HG03469 (cell line): ENCODE measurements at regions not wholly inside any gene's neighbourhood (a gene's known extent, or its start where the extent isn't known, plus 50 kb on each side); places are given as distances from the start of the nearest gene placed in this dataset.

Source experiments
- ATAC-seq: cut with Tn5 transposase; IDR thresholded peaks from one replicate; pipeline ENCODE4 v1.9.1; 2021; ENCODE audit warnings: mild to moderate bottlenecking, moderate library complexity, moderate number of reproducible peaks; ENCODE audit not compliant: unreplicated experiment

DNA sequence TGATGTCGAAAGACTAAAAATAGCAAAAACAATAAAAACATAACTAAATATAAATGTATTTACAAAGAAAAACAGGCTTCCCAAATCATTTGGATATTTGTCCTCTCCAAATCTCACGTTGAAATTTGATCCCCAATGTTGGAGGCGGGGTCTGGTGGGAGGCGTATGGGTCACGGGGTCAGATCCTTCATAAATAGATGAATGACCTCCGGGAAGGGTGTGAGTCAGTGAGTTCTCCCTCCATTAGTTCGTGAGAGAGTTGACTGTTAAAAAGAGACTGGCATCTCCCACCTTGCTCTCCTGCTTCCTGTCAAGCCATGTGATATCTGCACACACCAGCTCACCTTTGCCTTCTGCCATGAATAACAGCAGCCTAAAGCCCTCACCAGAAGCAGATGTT, 703.0 kb downstream of the TMEM182 start:
- ATAC-seq: no peak

DNA sequence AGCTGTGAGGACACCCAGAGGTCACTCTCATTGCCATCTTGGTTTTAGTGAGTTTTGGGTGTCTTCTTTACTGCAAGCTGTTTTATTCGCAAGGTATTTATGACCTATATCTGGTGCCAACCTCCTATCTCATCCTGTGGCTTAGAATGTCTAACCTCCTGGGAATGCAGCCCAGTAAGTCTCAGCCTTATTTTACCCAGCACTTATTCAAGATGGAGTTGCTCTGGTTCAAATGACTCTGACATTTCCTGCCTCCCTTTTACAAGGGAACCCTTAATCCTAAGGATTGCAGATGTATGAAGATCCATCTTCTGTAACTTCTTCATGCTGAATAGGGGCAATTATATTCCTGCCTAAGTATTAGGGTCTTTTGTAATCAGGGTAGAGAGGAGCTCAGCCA, 708.0 kb downstream of the TMEM182 start:
- ATAC-seq: no peak

DNA sequence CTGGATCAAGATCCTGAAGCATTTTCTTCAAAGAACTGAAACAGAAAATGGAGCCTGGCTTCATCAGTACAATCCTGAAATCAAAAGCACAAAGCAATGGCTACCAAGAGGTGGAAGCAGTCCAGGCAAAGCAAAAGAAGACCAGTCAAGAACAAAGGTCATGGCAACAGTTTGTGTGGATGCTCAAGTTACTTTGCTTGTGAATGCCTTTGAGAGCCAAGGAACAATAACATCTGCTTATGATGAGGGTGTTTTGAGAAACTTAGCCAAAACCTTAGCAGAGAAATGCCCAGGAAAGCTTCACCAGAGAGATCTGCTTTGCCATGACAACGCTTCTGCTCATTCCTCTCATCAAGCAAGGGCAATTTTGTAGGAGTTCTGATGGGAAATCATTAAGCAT, 723.1 kb downstream of the TMEM182 start:
- ATAC-seq: no peak

DNA sequence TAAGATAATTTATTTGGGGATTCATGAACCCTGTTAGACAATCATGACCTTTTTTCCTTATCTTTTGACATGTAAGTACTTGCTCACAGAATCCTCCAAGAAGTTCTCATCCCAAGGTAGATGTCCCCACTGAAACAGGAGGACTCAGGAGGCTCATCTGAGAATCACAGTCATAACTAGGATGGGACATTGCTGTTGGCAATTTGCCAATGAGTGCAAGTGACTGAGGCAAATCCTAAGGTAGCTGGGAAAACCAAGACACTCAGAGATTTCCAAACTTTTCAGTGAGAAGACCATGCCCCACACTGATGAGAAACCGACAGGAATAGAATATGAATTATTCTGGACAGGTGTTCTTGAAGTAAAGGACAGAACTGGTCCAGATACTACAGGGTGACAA, 735.0 kb downstream of the TMEM182 start:
- no peak for ATAC-seq

DNA sequence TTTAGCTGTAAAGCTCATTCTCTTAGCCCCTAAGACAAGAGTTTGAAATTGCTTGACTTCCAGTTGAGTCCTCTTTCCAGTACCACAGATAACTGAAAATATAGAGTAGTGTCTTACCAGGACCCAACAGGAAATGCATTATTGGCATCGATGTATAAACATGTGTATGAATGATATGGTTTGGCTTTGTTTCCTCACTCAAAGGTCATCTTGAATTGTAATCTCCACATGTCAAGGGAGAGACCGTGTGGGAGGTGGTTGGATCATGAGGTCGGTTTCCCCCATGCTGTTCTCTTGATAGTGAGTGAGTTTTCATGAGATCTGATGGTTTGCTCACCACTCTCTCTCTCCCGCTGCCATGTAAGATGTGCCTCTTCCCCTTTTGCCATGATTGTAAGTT, 745.0 kb downstream of the TMEM182 start:
- no peak for ATAC-seq

GRCh38 chr2:103512442-103512841, 750.6 kb downstream of the TMEM182 start:
- ATAC-seq: no peak

- ATAC-seq: no peak
Observed at GRCh38 chr2:103520547-103520946, 758.7 kb downstream of the TMEM182 start.

GRCh38 chr2:103525756-103526155, 763.9 kb downstream of the TMEM182 start:
- ATAC-seq: no peak

GRCh38 chr2:103526757-103527156, 764.9 kb downstream of the TMEM182 start:
- no peak for ATAC-seq

- no peak for ATAC-seq
Observed at GRCh38 chr2:103527278-103527677, 765.4 kb downstream of the TMEM182 start.

GRCh38 chr2:103529798-103530502, 768.1 kb downstream of the TMEM182 start:
- no peak for ATAC-seq

DNA sequence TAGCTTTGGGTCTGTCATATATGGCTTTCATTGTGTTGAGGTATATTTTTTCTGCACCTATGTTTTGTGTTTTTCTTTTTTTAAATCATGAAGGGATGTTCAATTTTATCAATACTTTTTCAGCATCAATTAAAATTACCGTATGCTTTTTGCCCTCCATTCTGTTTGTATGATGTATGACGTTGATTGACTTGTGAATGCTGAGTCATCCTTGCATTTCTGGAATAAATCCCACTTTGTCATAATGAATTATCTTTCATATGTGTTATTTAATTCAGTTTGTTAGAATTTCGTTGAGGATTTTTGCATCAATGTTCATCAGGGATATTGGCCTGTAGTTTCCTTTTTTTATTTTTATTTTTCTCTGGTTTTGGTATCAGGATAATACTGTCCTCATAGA, 790.9 kb downstream of the TMEM182 start:
- ATAC-seq: no peak

- ATAC-seq: no peak
Observed at GRCh38 chr2:103594823-103595222, 833.0 kb downstream of the TMEM182 start.

GRCh38 chr2:103605071-103605780, 843.4 kb downstream of the TMEM182 start:
- no peak for ATAC-seq

DNA sequence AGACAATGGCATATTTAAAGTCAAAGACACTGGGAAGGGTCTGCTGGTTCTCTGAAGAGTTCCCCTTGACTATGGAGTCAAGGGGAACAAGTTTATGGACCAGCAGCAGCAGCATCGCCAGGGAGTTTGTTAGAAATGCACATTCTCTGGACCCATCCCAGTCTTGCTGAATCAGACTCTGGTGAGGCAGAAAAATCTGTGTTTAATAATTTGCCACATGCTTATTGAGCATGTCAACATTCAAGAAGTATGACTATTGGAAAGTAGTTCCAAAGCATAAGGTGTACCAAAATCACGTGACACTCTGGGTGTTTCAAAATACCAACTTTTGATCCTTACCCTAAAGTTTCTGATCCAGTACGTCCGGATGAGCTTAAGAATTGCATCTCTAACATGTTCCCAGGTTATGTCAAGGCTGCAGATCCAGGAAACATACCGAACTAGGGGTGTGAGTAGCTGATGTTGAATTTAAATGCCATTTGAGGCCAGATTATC, 853.8 kb downstream of the TMEM182 start:
- ATAC-seq: no peak

DNA sequence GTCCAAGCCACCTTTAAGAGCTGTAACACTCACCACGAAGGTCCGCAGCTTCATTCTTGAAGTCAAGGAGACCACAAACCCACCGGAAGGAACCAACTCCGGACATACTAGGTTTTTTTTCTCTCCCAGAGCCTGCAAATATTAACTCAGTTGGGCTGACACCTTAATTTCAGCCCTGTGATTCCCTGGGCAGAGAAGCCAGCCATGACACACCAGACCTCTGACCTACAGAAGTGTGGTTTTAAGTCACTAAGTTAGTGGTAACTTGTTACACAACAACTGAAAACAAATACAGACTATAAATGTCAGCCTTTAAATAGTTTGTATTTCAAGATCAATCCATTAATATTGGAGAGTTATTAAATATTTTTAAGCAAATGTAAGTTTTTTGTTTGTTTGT, 855.1 kb downstream of the TMEM182 start:
- ATAC-seq: no peak

DNA sequence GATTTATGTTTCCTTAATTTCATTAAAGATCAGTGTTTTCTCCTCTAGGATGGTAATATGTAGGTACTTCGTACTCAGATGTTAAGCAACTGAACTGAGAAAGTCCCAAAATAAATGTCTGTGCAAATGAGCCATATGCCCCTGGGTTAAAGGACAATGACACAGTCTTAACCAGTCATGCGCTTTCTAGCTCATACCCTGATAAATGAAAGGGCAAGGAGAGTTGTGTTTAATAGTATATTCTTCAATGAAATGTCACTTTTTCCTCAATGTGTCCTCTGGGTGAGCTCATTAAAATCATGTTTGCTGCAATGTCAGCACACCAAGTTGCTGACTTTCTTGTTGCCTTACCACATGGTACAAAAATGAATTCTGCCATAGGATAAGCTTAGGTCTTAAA, 856.3 kb downstream of the TMEM182 start:
- ATAC-seq: no peak

GRCh38 chr2:103627301-103627700, 865.5 kb downstream of the TMEM182 start:
- no peak for ATAC-seq

- no peak for ATAC-seq
Observed at GRCh38 chr2:103638978-103639377, 877.1 kb downstream of the TMEM182 start.

DNA sequence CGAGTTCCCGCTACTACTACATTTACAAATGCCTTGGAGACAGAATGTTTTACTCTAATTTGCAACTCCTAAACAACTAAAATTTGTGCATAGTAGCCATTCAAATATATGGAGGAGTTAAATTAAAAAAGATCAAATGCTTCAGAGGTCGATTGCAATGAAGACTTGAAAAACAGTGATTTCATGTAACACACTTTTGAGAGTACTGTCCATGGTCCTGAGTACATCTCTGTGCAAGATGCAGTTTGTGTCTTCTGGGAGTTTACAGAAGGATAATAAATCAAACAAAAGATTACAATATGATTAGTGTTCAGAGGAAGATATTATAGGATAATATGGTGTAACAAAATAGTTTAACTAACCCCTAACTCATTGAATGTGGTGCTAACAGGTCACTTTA, 894.7 kb downstream of the TMEM182 start:
- no peak for ATAC-seq

GRCh38 chr2:103660519-103660918, 898.7 kb downstream of the TMEM182 start:
- no peak for ATAC-seq

DNA sequence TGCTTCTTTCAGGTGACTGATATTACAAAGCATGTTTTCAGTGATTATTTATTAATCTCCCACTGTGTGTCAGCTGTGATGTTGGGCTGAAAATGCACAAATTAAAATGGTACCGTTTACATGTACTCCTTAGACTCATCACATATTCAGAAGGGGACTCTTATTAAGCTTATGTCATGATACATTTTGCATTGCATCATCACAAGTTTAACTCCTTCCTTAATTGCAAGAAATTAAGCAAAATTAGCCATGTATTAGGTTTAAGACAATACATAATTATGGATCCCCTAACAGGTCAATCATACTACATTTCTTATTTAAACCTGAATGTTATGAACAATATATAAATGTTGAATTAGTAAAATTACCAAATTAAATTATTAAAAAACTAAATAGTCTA, 899.1 kb downstream of the TMEM182 start:
- no peak for ATAC-seq
